ENCODE measurements at regions not wholly inside any gene's neighbourhood (a gene's known extent, or its start where the extent isn't known, plus 50 kb on each side); places are given as distances from the start of the nearest gene placed in this dataset.
A peak's percentile ranks its signal among the peaks of the same experiment; 100 is the strongest.

DNA sequence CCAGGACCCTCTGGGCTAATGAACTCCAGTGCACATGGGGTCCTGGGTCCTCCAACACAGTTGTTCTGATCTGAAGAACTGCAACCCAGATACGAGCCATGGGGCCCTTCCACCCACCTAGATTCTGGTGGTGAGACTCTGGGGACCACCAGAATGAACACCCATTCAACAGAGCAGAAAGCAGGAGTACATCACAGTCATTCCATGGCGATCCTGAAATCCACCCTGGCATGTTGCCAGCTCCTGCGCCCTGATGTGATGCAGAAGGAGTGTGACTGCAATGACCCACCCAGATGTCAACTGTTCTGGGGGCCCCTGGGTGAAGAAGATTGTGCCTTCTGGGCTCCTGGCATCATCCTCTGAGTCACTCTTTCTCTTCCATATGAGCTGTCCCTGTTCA is 211.6 kb downstream of the KIF26A start:
- Histone ChIP-seq H3K9me3 (replicated peaks in 1 of 3) (no peaks in the 10 kb centered on the region), H3K4me1 (replicated peaks in 1 of 2) (no peaks in the 10 kb centered on the region), H3K27ac (no peak overlapping the region), H3K27me3 (no peaks in the 10 kb centered on the region), H3K36me3 (replicated peaks in 1 of 2) (no peaks in the 10 kb centered on the region), H3K4me3 (no peak overlapping the region)
- WGBS, 4 donors, result 85 to 100% (median 88%) methylated on average over 2 to 3 of the region's 3 CpGs
- peak in 2 of 7 donors; percentile 3 to 4 for DNase-seq
- TF ChIP-seq POLR2A (IDR thresholded peaks at IDR 0.05) (no peak), CTCF (IDR thresholded peaks at IDR 0.05) (no peak)
- intact Hi-C loops (cut with DNase I), result no loop called here

DNA sequence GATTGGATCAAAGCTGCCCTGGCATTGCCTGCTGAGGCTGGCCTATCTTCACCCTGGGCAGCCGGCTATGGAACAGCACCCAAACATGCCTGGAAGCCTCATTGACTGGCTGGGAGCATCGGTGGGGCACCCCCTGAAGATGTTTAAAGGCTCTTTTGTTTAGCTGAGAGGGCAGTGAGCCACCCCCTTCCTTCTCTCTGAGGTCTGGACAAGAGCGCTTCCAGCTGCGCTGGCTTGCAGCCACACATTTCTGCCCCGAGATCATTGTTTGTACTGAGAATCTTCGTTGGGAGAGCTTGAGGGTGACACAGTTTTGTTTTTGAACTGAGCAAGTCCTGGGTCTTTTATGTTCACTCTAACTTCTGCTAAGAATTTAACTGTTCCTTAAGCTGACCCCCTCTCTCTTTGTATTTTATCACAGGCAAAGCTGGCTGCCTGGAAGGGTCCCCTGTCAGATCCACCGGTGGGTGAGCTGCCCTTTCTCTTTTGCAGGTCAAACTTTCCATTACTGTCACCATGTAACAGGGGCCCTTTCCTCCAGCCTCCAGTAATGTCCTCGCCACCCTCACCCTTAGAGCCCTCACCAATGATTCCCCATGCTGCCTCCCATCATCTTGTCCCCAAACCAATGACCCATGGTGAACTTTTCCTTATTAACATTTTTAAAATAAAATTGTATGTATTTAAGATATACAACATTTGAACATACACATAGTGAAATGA is 212.2 kb downstream of the KIF26A start:
- Histone ChIP-seq H3K27me3 (no peaks in the 10 kb centered on the region), H3K36me3 (replicated peaks in 1 of 2) (no peaks in the 10 kb centered on the region), H3K4me1 (replicated peaks in 1 of 2) (no peaks in the 10 kb centered on the region), H3K4me3 (no peak overlapping the region), H3K9me3 (replicated peaks in 1 of 3) (no peaks in the 10 kb centered on the region), H3K27ac (no peak overlapping the region)
- intact Hi-C loops (cut with DNase I), result no loop called here
- DNase-seq, result peak in 2 of 7 donors; percentile 13 to 21
- no peak for TF ChIP-seq CTCF (IDR thresholded peaks at IDR 0.05)
- no peak for TF ChIP-seq POLR2A (IDR thresholded peaks at IDR 0.05)
- WGBS, 4 donors, result 52 to 67% (median 60%) methylated on average over 7 to 8 of the region's 8 CpGs

- H3K27ac ChIP-seq, result no peak overlapping the region
- H3K4me1 ChIP-seq (replicated peaks in 1 of 2), result no peaks in the 10 kb centered on the region
- H3K36me3 ChIP-seq (replicated peaks in 1 of 2), result no peaks in the 10 kb centered on the region
- no peaks in the 10 kb centered on the region for H3K27me3 ChIP-seq
- TF ChIP-seq CTCF (IDR thresholded peaks at IDR 0.05), result no peak
- TF ChIP-seq POLR2A (IDR thresholded peaks at IDR 0.05), result no peak
- no peak overlapping the region for H3K4me3 ChIP-seq
- DNase-seq, result no peak
- H3K9me3 ChIP-seq (replicated peaks in 1 of 3), result no peaks in the 10 kb centered on the region
- intact Hi-C loops (cut with DNase I), result no loop called here
- 86 to 92% (median 92%) methylated on average over 11 of the region's 11 CpGs for WGBS, 4 donors
Measured at GRCh38 chr14:104351849-104352492, 213.6 kb downstream of the KIF26A start.

- Histone ChIP-seq H3K4me3 (no peak overlapping the region), H3K27me3 (no peaks in the 10 kb centered on the region), H3K36me3 (replicated peaks in 1 of 2) (no peaks in the 10 kb centered on the region), H3K9me3 (replicated peaks in 1 of 3) (no peaks in the 10 kb centered on the region), H3K4me1 (replicated peaks in 1 of 2) (no peaks in the 10 kb centered on the region), H3K27ac (no peak overlapping the region)
- 88 to 95% (median 90%) methylated on average over 12 to 13 of the region's 13 CpGs for WGBS, 4 donors
- intact Hi-C loops (cut with DNase I), result no loop called here
- peak in 2 of 7 donors; percentile 2 to 10 for DNase-seq
- no peak for TF ChIP-seq CTCF (IDR thresholded peaks at IDR 0.05)
Measured at GRCh38 chr14:104352493-104353220, 214.3 kb downstream of the KIF26A start.

All from adrenal gland (tissue), 9 donors.